GM21447 (cell line): ENCODE measurements at regions not wholly inside any gene's neighbourhood (a gene's known extent, or its start where the extent isn't known, plus 50 kb on each side); places are given as distances from the start of the nearest gene placed in this dataset.

Source experiments
- ATAC-seq: cut with Tn5 transposase; IDR thresholded peaks from one replicate; pipeline ENCODE4 v1.9.1; 2021; ENCODE audit not compliant: unreplicated experiment

- ATAC-seq = no peak
Observed at GRCh38 chr2:230640540-230641011, 72.1 kb upstream of the CAB39 start.

DNA sequence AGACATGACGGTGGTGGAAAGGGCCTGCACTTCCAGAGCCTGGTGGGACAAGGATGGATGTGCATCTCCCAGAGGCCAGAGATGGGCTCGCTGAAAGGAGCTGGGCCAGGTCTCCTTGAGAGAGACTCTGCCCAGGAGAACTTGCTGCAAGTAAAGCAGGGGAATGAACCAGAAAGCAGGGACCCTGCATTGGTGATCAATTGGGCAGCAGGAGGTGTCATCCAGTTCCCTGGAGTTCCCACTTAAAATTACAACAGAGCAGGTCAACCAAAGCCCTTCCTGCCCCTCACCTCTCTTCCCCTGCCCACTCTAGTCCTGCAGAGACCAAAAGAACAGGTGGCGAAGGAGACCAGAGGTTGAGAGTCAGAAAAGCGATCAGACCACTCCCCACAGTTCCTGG, 69.7 kb upstream of the CAB39 start:
- no peak for ATAC-seq

DNA sequence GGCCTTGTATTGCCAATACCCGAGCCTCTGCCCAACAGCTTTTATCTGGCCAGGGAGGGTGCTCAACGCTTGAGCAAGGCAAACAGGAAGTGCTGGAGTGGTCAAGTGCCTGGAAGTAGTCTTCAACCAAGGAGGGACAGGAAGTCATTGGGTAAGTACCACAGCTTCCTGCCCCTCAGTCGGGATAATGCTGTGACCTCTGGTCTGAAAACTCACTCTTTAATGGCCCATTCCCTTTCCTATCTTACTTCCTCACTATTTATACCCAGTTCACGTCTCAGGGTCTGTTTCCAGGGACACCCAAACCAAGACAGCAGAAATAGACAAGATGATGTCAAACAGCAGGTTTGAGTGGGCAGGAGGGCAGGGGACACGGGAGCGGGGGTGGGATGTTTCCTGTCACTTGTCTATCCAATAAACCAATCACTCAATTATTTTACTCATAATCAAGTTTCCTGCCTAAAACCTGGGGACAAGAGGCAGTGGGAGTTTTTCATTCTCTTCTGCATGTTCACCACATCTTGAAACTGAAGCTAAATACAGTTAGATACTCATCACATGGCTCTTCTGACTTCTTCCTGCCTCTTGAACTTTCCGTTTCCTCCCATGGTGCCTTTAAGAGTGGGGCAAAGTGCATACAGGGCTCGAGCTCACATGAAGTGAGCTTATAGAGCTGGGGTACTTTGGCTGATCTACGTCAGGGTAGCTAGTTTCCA, 68.9 kb upstream of the CAB39 start:
- peak; percentile 74 for ATAC-seq

DNA sequence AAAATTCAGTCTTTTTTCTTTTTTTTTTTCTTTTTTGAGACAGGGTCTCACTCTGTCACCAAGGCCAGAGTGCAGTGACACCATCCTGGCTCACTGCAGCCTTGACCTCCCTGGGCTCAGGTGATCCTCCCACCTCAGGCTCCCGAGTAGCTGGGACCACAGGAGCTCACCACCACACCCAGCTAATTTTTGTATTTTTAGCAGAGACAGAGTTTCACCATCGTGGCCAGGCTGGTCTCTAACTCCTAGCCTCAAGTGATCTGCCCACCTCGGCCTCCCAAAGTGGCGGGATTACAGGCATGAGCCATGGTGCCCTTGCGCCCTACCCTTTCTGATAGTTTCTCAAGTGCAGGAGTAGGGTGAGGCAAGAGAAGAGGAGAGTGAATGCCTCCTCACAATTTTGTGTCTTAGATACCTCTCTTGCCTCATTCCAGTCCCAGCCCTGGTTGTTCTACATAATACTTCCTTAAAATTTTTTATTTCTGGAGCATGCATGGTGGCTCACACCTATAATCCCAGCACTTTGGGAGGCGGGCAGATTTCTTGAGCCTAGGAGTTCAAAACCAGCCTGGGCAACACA, 68.2 kb upstream of the CAB39 start:
- ATAC-seq = no peak

GRCh38 chr2:230648356-230648755, 64.3 kb upstream of the CAB39 start:
- ATAC-seq = no peak

DNA sequence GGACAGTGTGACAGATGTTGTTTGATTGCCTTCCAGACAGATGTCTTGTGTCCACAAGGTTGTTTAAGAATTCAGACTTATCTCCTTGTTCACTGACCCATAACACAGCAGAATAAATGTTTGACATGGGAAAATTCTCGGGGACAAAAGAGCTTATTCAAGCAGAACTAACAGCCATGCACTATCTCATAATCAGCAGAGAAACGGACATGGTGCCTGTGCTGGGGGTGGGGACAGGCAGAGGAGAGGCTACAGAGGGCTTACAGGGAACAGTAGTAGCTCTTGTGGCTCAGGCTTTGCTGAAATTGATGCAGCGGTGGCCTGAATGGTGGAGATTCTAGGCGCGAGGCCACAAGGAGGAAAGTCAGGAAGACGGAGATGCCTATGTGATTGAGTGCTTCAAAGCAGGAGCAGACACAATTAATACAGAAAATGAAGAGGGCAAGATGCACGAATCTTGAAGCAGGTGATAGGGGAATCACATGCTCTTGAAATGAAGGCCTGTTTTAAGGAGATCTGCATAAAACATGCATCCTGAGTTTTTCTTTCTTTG, 62.0 kb upstream of the CAB39 start:
- ATAC-seq = peak; percentile 79

- ATAC-seq = no peak
Observed at GRCh38 chr2:230654057-230654456, 58.6 kb upstream of the CAB39 start.

DNA sequence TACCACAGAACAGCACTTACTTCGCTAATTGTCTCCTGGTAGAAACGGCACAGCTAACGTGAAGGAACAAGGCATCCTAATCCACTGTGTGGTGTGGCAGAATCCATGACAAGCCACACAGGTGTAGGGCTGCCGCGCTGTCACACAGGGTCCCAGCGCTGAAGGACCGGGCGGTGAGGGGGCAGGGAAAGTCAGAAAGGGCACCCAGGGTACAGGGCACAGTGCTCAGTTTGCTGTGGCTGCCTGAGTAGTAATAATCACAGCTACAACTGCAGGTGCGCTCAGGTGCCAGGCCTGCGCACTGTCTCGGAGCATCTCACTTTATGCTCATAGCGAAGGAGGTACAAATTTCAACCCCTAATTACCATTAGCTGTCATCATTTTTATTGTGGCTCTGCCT, 55.2 kb upstream of the CAB39 start:
- no peak for ATAC-seq

DNA sequence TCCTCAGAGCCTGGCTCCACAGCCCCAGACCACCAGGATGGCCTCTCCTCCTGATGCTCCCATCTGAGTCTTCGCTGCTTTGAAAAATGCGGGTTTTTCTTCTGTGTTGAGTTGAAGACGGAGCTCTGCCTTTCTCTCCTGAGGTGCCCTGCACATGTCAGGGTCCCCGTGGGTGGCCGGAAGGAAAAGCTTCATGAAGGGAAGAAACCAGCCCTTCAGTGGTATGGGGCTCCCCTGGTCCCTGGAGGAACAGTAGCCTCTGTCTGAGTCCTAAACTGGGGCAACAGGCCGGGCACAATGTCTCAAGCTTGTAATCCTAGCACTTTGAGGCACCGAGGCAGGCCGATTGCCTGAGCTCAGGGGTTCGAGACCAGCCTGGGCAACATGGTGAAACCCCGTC, 54.7 kb upstream of the CAB39 start:
- ATAC-seq = no peak

DNA sequence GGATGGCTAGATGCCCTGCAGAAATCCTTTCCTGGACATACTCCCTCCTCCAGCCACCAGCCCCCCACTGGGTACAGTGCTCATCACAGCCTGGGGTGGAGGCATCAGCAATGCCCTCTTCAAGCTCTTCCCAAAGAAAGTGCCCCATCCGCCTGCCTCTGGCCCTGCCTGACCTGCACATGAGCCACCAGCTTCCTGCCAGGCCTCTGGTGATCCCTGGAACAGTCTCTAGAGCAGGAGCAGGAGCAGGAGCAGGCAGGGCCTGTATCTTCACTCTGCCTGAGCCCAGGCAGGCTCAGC, 54.1 kb upstream of the CAB39 start:
- no peak for ATAC-seq

- ATAC-seq = peak; percentile 50
Observed at GRCh38 chr2:230658877-230659652, 53.6 kb upstream of the CAB39 start.

- no peak for ATAC-seq
Observed at GRCh38 chr2:230660294-230661060, 52.2 kb upstream of the CAB39 start.

GRCh38 chr2:230661072-230661957, 51.3 kb upstream of the CAB39 start:
- ATAC-seq = peak; percentile 38
